PFSK-1 (cell line): ENCODE measurements at regions not wholly inside any gene's neighbourhood (a gene's known extent, or its start where the extent isn't known, plus 50 kb on each side); places are given as distances from the start of the nearest gene placed in this dataset.

Source experiments
- FOXP2 ChIP-seq: optimal IDR thresholded peaks from 2 replicates; pipeline ENCODE3; 2011; ENCODE audit warnings: borderline replicate concordance, control low read depth, inconsistent platforms; ENCODE audit not compliant: insufficient read depth; ENCODE audit errors: extremely low read length, extremely low read depth
- POLR2AphosphoS5 ChIP-seq: IDR thresholded peaks from 2 replicates; pipeline ENCODE4 v1.6.1; 2012; ENCODE audit warnings: low read depth, mild to moderate bottlenecking, control low read depth, low read length, moderate library complexity
- SIN3A ChIP-seq: IDR thresholded peaks from 2 replicates; pipeline ENCODE4 v1.6.1; 2012; ENCODE audit warnings: mild to moderate bottlenecking, low read length, moderate library complexity, borderline replicate concordance; ENCODE audit not compliant: insufficient read depth
- TAF1 ChIP-seq: IDR thresholded peaks from 2 replicates; pipeline ENCODE4 v1.6.1; 2012; ENCODE audit warnings: low read length, control low read depth, borderline replicate concordance; ENCODE audit not compliant: insufficient read depth

DNA sequence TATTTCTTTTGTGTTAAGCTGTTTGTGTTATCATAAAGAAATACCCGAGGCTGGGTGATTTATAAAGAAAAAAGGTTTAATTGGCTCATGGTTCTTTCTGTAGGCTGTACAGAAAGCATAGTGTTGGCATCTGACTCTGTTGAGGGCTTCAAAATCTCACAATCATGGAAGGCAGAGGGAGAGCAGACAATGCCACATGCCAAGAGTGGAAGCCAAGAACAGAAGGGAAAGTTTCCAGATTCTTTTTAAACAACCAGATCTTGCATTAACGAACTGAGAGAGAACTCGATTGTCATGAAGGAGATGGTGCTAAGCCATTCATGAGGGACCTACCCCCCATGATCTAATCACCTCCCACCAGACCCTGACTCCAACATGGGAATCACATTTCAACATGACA is 290.1 kb downstream of the BMP2 start:
- TF ChIP-seq POLR2AphosphoS5, result no peak
- no peak for TF ChIP-seq SIN3A
- TF ChIP-seq FOXP2, result no peak
- no peak for TF ChIP-seq TAF1
